ENCODE measurements at regions not wholly inside any gene's neighbourhood (a gene's known extent, or its start where the extent isn't known, plus 50 kb on each side); places are given as distances from the start of the nearest gene placed in this dataset.

- DNase-seq, result no peak
Measured at GRCh38 chr13:70363991-70364390, 255.7 kb upstream of the KLHL1 start.

- no peak for DNase-seq
Measured at GRCh38 chr13:70362820-70363570, 254.7 kb upstream of the KLHL1 start.

GRCh38 chr13:70357031-70357430, 248.8 kb upstream of the KLHL1 start:
- no peak for DNase-seq

GRCh38 chr13:70353096-70353495, 244.8 kb upstream of the KLHL1 start:
- no peak for DNase-seq

- DNase-seq, result no peak
Measured at GRCh38 chr13:70347947-70348620, 239.8 kb upstream of the KLHL1 start.

- DNase-seq, result no peak
Measured at GRCh38 chr13:70339738-70340137, 231.5 kb upstream of the KLHL1 start.

GRCh38 chr13:70338609-70339008, 230.4 kb upstream of the KLHL1 start:
- DNase-seq, result no peak

GRCh38 chr13:70336866-70337265, 228.6 kb upstream of the KLHL1 start:
- no peak for DNase-seq

GRCh38 chr13:70333752-70334151, 225.5 kb upstream of the KLHL1 start:
- no peak for DNase-seq

GRCh38 chr13:70330697-70331361, 222.6 kb upstream of the KLHL1 start:
- no peak for DNase-seq

- no peak for DNase-seq
Measured at GRCh38 chr13:70324519-70324918, 216.3 kb upstream of the KLHL1 start.

- no peak for DNase-seq
Measured at GRCh38 chr13:70311191-70311590, 202.9 kb upstream of the KLHL1 start.

GRCh38 chr13:70310396-70311119, 202.3 kb upstream of the KLHL1 start:
- no peak for DNase-seq

GRCh38 chr13:70297189-70297616, 189.0 kb upstream of the KLHL1 start:
- DNase-seq, result no peak

- no peak for DNase-seq
Measured at GRCh38 chr13:70284371-70284770, 176.1 kb upstream of the KLHL1 start.

GRCh38 chr13:70275841-70276240, 167.6 kb upstream of the KLHL1 start:
- no peak for DNase-seq

GRCh38 chr13:70255406-70255991, 147.2 kb upstream of the KLHL1 start:
- no peak for DNase-seq

GRCh38 chr13:70253834-70254233, 145.6 kb upstream of the KLHL1 start:
- no peak for DNase-seq

GRCh38 chr13:70253411-70253810, 145.2 kb upstream of the KLHL1 start:
- DNase-seq, result no peak

GRCh38 chr13:70249332-70250064, 141.2 kb upstream of the KLHL1 start:
- no peak for DNase-seq

- no peak for DNase-seq
Measured at GRCh38 chr13:70237131-70237530, 128.9 kb upstream of the KLHL1 start.

- DNase-seq, result no peak
Measured at GRCh38 chr13:70235565-70235964, 127.3 kb upstream of the KLHL1 start.
